H1 (cell line): ENCODE measurements at regions not wholly inside any gene's neighbourhood (a gene's known extent, or its start where the extent isn't known, plus 50 kb on each side); places are given as distances from the start of the nearest gene placed in this dataset.

Source experiments
- CTCF ChIA-PET: fragments of 300-600 bp; sonication (Branson Sonifier 250); formaldehyde crosslinking; loops from one replicate; lab custom pipeline; 2021; ENCODE audit not compliant: partially characterized antibody; lab: Charles Lee
- POLR2A ChIA-PET: fragments of 300-600 bp; sonication (Branson Sonifier 250); formaldehyde crosslinking; loops from one replicate; lab custom pipeline; 2021; ENCODE audit warnings: inconsistent platforms; ENCODE audit not compliant: partially characterized antibody; lab: Charles Lee
- DNase-seq, 2 experiments: peaks; one replicate each; pipeline versions ENCODE4 v3.0.0 to v3.0.0-alpha.2; 2010 to 2022; ENCODE audit warnings: low spot score in 2 of 2, low read depth in 1 of 2, mixed read lengths in 1 of 2
- FAIRE-seq: peaks from 2 replicates; lab custom pipeline; 2011; peaks lifted over from hg19 to GRCh38; lab: Jason Lieb, UNC
- H2AFZ ChIP-seq: 2 replicates; pipeline ENCODE4 v1.8.1; 2012; ENCODE audit warnings: low read length, inconsistent platforms
- H2AK5ac ChIP-seq: 2 replicates; pipeline ENCODE4 v1.6.1; 2013; ENCODE audit warnings: low read depth, low read length
- H2BK120ac ChIP-seq: replicated peaks from 2 replicates; pipeline ENCODE3; 2013; ENCODE audit warnings: low read depth, low read length, inconsistent platforms
- H2BK12ac ChIP-seq: 2 replicates; pipeline ENCODE4 v1.6.1; 2013; ENCODE audit warnings: low read depth, low read length
- H2BK15ac ChIP-seq: 2 replicates; pipeline ENCODE4 v1.6.1; 2013; ENCODE audit warnings: low read length
- H2BK20ac ChIP-seq: 2 replicates; pipeline ENCODE4 v1.6.1; 2013; ENCODE audit warnings: low read length
- H2BK5ac ChIP-seq: 2 replicates; pipeline ENCODE4 v1.6.1; 2013; ENCODE audit warnings: low read depth, low read length
- H3K14ac ChIP-seq: 2 replicates; pipeline ENCODE4 v1.6.1; 2013; ENCODE audit warnings: inconsistent platforms; ENCODE audit not compliant: insufficient read length
- H3K18ac ChIP-seq: 2 replicates; pipeline ENCODE4 v1.6.1; 2013; ENCODE audit warnings: low read length; ENCODE audit errors: extremely low read depth
- H3K23ac ChIP-seq: 2 replicates; pipeline ENCODE4 v1.6.1; 2013; ENCODE audit warnings: inconsistent platforms; ENCODE audit not compliant: insufficient read length
- H3K23me2 ChIP-seq: 2 replicates; pipeline ENCODE4 v1.6.1; 2013; ENCODE audit warnings: low read depth, low read length
- H3K27ac ChIP-seq: 2 replicates; pipeline ENCODE4 v1.6.1; 2011; ENCODE audit warnings: low read depth, low read length, inconsistent platforms
- H3K27me3 ChIP-seq, 4 experiments: replicated peaks in 1 of 4; 1 replicate in 1 of 4; 2 replicates in 3 of 4; pipeline versions ENCODE4 v1.6.1 to v1.8.1; 2011 to 2013; ENCODE audit warnings: low read length in 3 of 4, mild to moderate bottlenecking in 3 of 4, inconsistent platforms in 2 of 4, mixed read lengths in 2 of 4, moderate library complexity in 1 of 4; ENCODE audit not compliant: control insufficient read depth in 3 of 4, insufficient read depth in 3 of 4; ENCODE audit errors: extremely low read depth in 1 of 4
- H3K36me3 ChIP-seq, 4 experiments: 2 replicates each; pipeline versions ENCODE4 v1.6.1 to v1.8.1; 2011 to 2013; ENCODE audit warnings: mild to moderate bottlenecking in 4 of 4, low read length in 3 of 4, moderate library complexity in 2 of 4, control low read depth in 1 of 4, inconsistent platforms in 1 of 4; ENCODE audit not compliant: insufficient read depth in 4 of 4, control insufficient read depth in 2 of 4
- H3K4ac ChIP-seq: replicated peaks from 2 replicates; pipeline ENCODE3; 2013; ENCODE audit warnings: low read length, low read depth, mixed read lengths, inconsistent platforms; ENCODE audit not compliant: insufficient read length
- H3K4me1 ChIP-seq, 4 experiments: replicated peaks in 1 of 4; 1 replicate in 1 of 4; 2 replicates in 3 of 4; pipeline versions ENCODE4 v1.6.1 to v1.8.1; 2011 to 2013; ENCODE audit warnings: low read length in 3 of 4, inconsistent platforms in 2 of 4, mixed read lengths in 1 of 4; ENCODE audit not compliant: insufficient read depth in 4 of 4, control insufficient read depth in 3 of 4
- H3K4me2 ChIP-seq, 2 experiments: 2 replicates each; pipeline versions ENCODE4 v1.6.1 to v1.8.1; 2011 to 2013; ENCODE audit warnings: low read depth in 2 of 2, low read length in 2 of 2, control low read depth in 1 of 2, inconsistent platforms in 1 of 2, mild to moderate bottlenecking in 1 of 2; ENCODE audit not compliant: insufficient read depth in 1 of 2
- H3K4me3 ChIP-seq, 4 experiments: fragments of 200-600, 300-600 bp in 1 of 4; sonication (generic), shearing (Covaris generic), sonication (Bioruptor Twin) in 1 of 4; 2 replicates each; pipeline versions ENCODE4 v1.5.1 to v1.8.1; 2011 to 2016; ENCODE audit warnings: low read length in 4 of 4, low read depth in 3 of 4, control low read depth in 2 of 4, inconsistent platforms in 2 of 4, mild to moderate bottlenecking in 2 of 4, mixed read lengths in 1 of 4, moderate library complexity in 1 of 4; ENCODE audit not compliant: insufficient read depth in 2 of 4; ENCODE audit errors: extremely low read depth in 1 of 4
- H3K56ac ChIP-seq: replicated peaks from 2 replicates; pipeline ENCODE3; 2013; ENCODE audit warnings: low read depth, mild to moderate bottlenecking, mixed read lengths, low read length, inconsistent platforms; ENCODE audit not compliant: insufficient read length
- H3K79me1 ChIP-seq: 2 replicates; pipeline ENCODE4 v1.6.1; 2013; ENCODE audit warnings: low read depth, low read length, control low read depth
- H3K79me2 ChIP-seq, 2 experiments: 2 replicates each; pipeline versions ENCODE4 v1.6.1 to v1.8.1; 2012 to 2013; ENCODE audit warnings: low read length in 2 of 2, mild to moderate bottlenecking in 2 of 2, inconsistent platforms in 1 of 2; ENCODE audit not compliant: insufficient read depth in 2 of 2, control insufficient read depth in 1 of 2
- H3K9ac ChIP-seq, 4 experiments: replicated peaks in 1 of 4; 1 replicate in 1 of 4; 2 replicates in 3 of 4; pipeline versions ENCODE4 v1.6.1 to v1.8.1; 2011 to 2013; ENCODE audit warnings: low read depth in 3 of 4, low read length in 3 of 4, control low read depth in 2 of 4, mild to moderate bottlenecking in 2 of 4, moderate library complexity in 2 of 4, inconsistent platforms in 1 of 4; ENCODE audit errors: extremely low read depth in 1 of 4
- H3K9me3 ChIP-seq, 2 experiments: 2 replicates each; pipeline versions ENCODE4 v1.6.1 to v1.8.1; 2012 to 2013; ENCODE audit warnings: mild to moderate bottlenecking in 2 of 2, moderate library complexity in 2 of 2, control low read depth in 1 of 2, inconsistent platforms in 1 of 2, low read depth in 1 of 2, low read length in 1 of 2, mixed read lengths in 1 of 2; ENCODE audit not compliant: insufficient read depth in 2 of 2
- H4K20me1 ChIP-seq, 2 experiments: replicated peaks in 1 of 2; 2 replicates each; pipeline versions ENCODE3 to v1.8.1; 2011 to 2013; ENCODE audit warnings: inconsistent platforms in 2 of 2, low read length in 2 of 2, mild to moderate bottlenecking in 1 of 2; ENCODE audit not compliant: insufficient read depth in 2 of 2, control insufficient read depth in 1 of 2
- H4K5ac ChIP-seq: 2 replicates; pipeline ENCODE4 v1.6.1; 2013; ENCODE audit warnings: low read length, low read depth, mixed read lengths, inconsistent platforms; ENCODE audit not compliant: insufficient read length
- H4K8ac ChIP-seq: 2 replicates; pipeline ENCODE4 v1.8.0; 2013; ENCODE audit warnings: mild to moderate bottlenecking, moderate library complexity, low read length, inconsistent platforms; ENCODE audit not compliant: insufficient read depth; ENCODE audit errors: extremely low read depth
- H4K91ac ChIP-seq: replicated peaks from 2 replicates; pipeline ENCODE3; 2013; ENCODE audit warnings: low read length, mixed read lengths, inconsistent platforms; ENCODE audit not compliant: insufficient read length
- CHD1 ChIP-seq: IDR thresholded peaks from 2 replicates; pipeline ENCODE4 v1.6.1; 2012; ENCODE audit warnings: low read depth, low read length, improper control_type of control experiment
- EGR1 ChIP-seq: IDR thresholded peaks from 2 replicates; pipeline ENCODE4 v1.6.1; 2011; ENCODE audit warnings: low read depth, low read length, borderline replicate concordance
- EZH2 ChIP-seq: fragments of 200-600 bp; sonication (generic); IDR thresholded peaks from 2 replicates; pipeline ENCODE4 v1.7.1; 2012; ENCODE audit warnings: low read depth, mild to moderate bottlenecking, moderate library complexity, low read length, inconsistent platforms; ENCODE audit not compliant: severe bottlenecking
- FOSL1 ChIP-seq: IDR thresholded peaks from 2 replicates; pipeline ENCODE4 v1.6.1; 2011; ENCODE audit warnings: mild to moderate bottlenecking, low read depth, low read length, moderate library complexity; ENCODE audit not compliant: insufficient read depth
- JUND ChIP-seq: IDR thresholded peaks from 2 replicates; pipeline ENCODE4 v1.6.1; 2011; ENCODE audit warnings: mild to moderate bottlenecking, improper control_type of control experiment, low read length
- RNF2 ChIP-seq: fragments of 200-900, 300-1000 bp; sonication (generic); IDR thresholded peaks from 2 replicates; pipeline ENCODE4 v1.7.1; 2016; ENCODE audit warnings: borderline replicate concordance, low read depth, mild to moderate bottlenecking, antibody characterized with exemption, low read length; ENCODE audit not compliant: poor library complexity, severe bottlenecking; ENCODE audit errors: missing control alignments
- SIRT6 ChIP-seq: IDR thresholded peaks from one replicate; pipeline ENCODE4 v1.7.1; 2012; ENCODE audit warnings: low read length, inconsistent platforms
- ZNF274 ChIP-seq: IDR thresholded peaks from 2 replicates; pipeline ENCODE4 v1.7.0; 2012; ENCODE audit warnings: low read length, borderline replicate concordance; ENCODE audit errors: extremely low read depth
- WGBS, 2 experiments: shearing (Covaris generic) in 1 of 2; methylation state at CpG; one replicate each; pipeline versions ENCODE4 v1.1.6 to v1.1.7; 2013 to 2015; ENCODE audit warnings: low lambda C conversion rate in 2 of 2, mixed read lengths in 2 of 2, inconsistent platforms in 1 of 2, low coverage in 1 of 2, missing lambda C conversion rate in 1 of 2; ENCODE audit not compliant: insufficient replicate concordance in 2 of 2, insufficient coverage in 1 of 2, insufficient read length in 1 of 2; ENCODE audit errors: extremely low coverage in 1 of 2, missing lambda C conversion rate in 1 of 2; 5-methylcytosine and 5-hydroxymethylcytosine counted together
- TF ChIP-seq, protein P1 (sequence below): IDR thresholded peaks from 2 replicates; pipeline ENCODE4 v1.6.1; 2011; ENCODE audit warnings: low read depth, mild to moderate bottlenecking, low read length; ENCODE audit not compliant: insufficient read depth
- TF ChIP-seq, protein P2 (sequence below): IDR thresholded peaks from 2 replicates; pipeline ENCODE4 v1.6.1; 2012; ENCODE audit warnings: inconsistent platforms
- TF ChIP-seq, protein P3 (sequence below): IDR thresholded peaks from 2 replicates; pipeline ENCODE4 v1.6.1; 2011; ENCODE audit warnings: low read length, improper control_type of control experiment

GRCh38 chr6:156131221-156131903 is 645.8 kb upstream of the ARID1B start:
- Histone ChIP-seq H2BK120ac (no peak overlapping the region), H4K5ac (no peak overlapping the region), H3K4me2 (no peak overlapping the region), H3K79me2 (no peaks in the 10 kb centered on the region), H4K91ac (no peak overlapping the region), H2BK12ac (no peak overlapping the region), H2AK5ac (no peak overlapping the region), H3K4me1 (no peaks in the 10 kb centered on the region; a peak in 1 of 7 replicates), H3K56ac (no peak overlapping the region), H3K23me2 (no peaks in the 10 kb centered on the region), H2BK20ac (no peak overlapping the region), H3K14ac (no peak overlapping the region), H2BK15ac (no peak overlapping the region), H3K9me3 (peaks cover 4 to 5% of the 10 kb centered on the region in 2 experiments; a peak in 1 of 4 replicates), H3K4me3 (no peak overlapping the region), H3K4ac (no peak overlapping the region), H3K27me3 (no peaks in the 10 kb centered on the region), H3K23ac (no peak overlapping the region), H4K20me1 (no peaks in the 10 kb centered on the region), H3K18ac (no peak overlapping the region), H2AFZ (no peak overlapping the region), H3K79me1 (no peaks in the 10 kb centered on the region), H3K36me3 (no peaks in the 10 kb centered on the region), H2BK5ac (no peak overlapping the region), H3K27ac (no peak overlapping the region), H3K9ac (no peak overlapping the region), H4K8ac (no peak overlapping the region)
- DNase-seq: no peak
- CTCF ChIA-PET: no interaction called here
- no peak for FAIRE-seq
- WGBS, 2 experiments: 91% methylated on average over 5 of the region's 6 CpGs; no CpG with 5 or more reads in 1 of the 2 experiments
- POLR2A ChIA-PET: no interaction called here
- TF ChIP-seq ZNF274 (no peak), FOSL1 (no peak), EGR1 (no peak), EZH2 (no peak), JUND (no peak), RNF2 (no peak), SIRT6 (no peak), CHD1 (no peak)
- TF ChIP-seq, protein P1, sequence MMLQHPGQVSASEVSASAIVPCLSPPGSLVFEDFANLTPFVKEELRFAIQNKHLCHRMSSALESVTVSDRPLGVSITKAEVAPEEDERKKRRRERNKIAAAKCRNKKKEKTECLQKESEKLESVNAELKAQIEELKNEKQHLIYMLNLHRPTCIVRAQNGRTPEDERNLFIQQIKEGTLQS: no peak
- TF ChIP-seq, protein P2, sequence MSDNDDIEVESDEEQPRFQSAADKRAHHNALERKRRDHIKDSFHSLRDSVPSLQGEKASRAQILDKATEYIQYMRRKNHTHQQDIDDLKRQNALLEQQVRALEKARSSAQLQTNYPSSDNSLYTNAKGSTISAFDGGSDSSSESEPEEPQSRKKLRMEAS: no peak
- TF ChIP-seq, protein P3, sequence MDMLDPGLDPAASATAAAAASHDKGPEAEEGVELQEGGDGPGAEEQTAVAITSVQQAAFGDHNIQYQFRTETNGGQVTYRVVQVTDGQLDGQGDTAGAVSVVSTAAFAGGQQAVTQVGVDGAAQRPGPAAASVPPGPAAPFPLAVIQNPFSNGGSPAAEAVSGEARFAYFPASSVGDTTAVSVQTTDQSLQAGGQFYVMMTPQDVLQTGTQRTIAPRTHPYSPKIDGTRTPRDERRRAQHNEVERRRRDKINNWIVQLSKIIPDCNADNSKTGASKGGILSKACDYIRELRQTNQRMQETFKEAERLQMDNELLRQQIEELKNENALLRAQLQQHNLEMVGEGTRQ: no peak
